T-helper 2 cell (primary cell): ENCODE measurements at regions not wholly inside any gene's neighbourhood (a gene's known extent, or its start where the extent isn't known, plus 50 kb on each side); places are given as distances from the start of the nearest gene placed in this dataset.

Experiments
- DNase-seq, 5 experiments: peaks; one replicate each; pipeline versions ENCODE4 v3.0.0 to v3.0.0-alpha.2; 2012 to 2022

- no peak for DNase-seq
Measured at GRCh38 chr1:175864625-175865024, 121.2 kb upstream of the TNR start.

GRCh38 chr1:175864183-175864582 lies 120.8 kb upstream of the TNR start:
- DNase-seq = no peak

GRCh38 chr1:175863299-175864050 lies 120.1 kb upstream of the TNR start:
- no peak for DNase-seq

- no peak for DNase-seq
Measured at GRCh38 chr1:175862408-175862807, 119.0 kb upstream of the TNR start.

GRCh38 chr1:175861626-175862367 lies 118.4 kb upstream of the TNR start:
- no peak for DNase-seq

GRCh38 chr1:175857756-175858155 lies 114.4 kb upstream of the TNR start:
- no peak for DNase-seq

- no peak for DNase-seq
Measured at GRCh38 chr1:175853681-175854080, 110.3 kb upstream of the TNR start.

GRCh38 chr1:175851749-175852148 lies 108.4 kb upstream of the TNR start:
- DNase-seq = no peak

- no peak for DNase-seq
Measured at GRCh38 chr1:175848329-175848728, 104.9 kb upstream of the TNR start.

GRCh38 chr1:175845985-175846384 lies 102.6 kb upstream of the TNR start:
- DNase-seq = no peak

- DNase-seq = no peak
Measured at GRCh38 chr1:175845338-175845737, 101.9 kb upstream of the TNR start.

- no peak for DNase-seq
Measured at GRCh38 chr1:175844877-175845276, 101.5 kb upstream of the TNR start.

- DNase-seq = no peak
Measured at GRCh38 chr1:175842550-175842949, 99.2 kb upstream of the TNR start.

GRCh38 chr1:175841738-175842187 lies 98.4 kb upstream of the TNR start:
- no peak for DNase-seq

- DNase-seq = no peak
Measured at GRCh38 chr1:175840787-175841186, 97.4 kb upstream of the TNR start.

- DNase-seq = no peak
Measured at GRCh38 chr1:175839779-175840669, 96.6 kb upstream of the TNR start.

- DNase-seq = no peak
Measured at GRCh38 chr1:175834597-175834996, 91.2 kb upstream of the TNR start.

GRCh38 chr1:175833951-175834350 lies 90.6 kb upstream of the TNR start:
- DNase-seq = no peak

GRCh38 chr1:175833502-175833901 lies 90.1 kb upstream of the TNR start:
- DNase-seq = no peak

GRCh38 chr1:175830500-175830899 lies 87.1 kb upstream of the TNR start:
- no peak for DNase-seq

GRCh38 chr1:175829845-175830244 lies 86.5 kb upstream of the TNR start:
- no peak for DNase-seq

- no peak for DNase-seq
Measured at GRCh38 chr1:175826705-175827104, 83.3 kb upstream of the TNR start.

- DNase-seq = peak in 1 of 5 experiments; percentile 14
Measured at GRCh38 chr1:175824079-175824478, 80.7 kb upstream of the TNR start.
